Activated CD4-positive, CD25-positive, alpha-beta regulatory T cell (primary cell): ENCODE measurements at regions not wholly inside any gene's neighbourhood (a gene's known extent, or its start where the extent isn't known, plus 50 kb on each side); places are given as distances from the start of the nearest gene placed in this dataset.
"Not testable (repeated sequence)": the region's sequence is repeated elsewhere in the genome, so short reads cannot be mapped to it uniquely, and the experiment has no call there.

Experiments
- DNase-seq, 4 experiments: peaks; one replicate each; lab custom pipeline; 2025; lab: John Stamatoyannopoulos, UW

DNA sequence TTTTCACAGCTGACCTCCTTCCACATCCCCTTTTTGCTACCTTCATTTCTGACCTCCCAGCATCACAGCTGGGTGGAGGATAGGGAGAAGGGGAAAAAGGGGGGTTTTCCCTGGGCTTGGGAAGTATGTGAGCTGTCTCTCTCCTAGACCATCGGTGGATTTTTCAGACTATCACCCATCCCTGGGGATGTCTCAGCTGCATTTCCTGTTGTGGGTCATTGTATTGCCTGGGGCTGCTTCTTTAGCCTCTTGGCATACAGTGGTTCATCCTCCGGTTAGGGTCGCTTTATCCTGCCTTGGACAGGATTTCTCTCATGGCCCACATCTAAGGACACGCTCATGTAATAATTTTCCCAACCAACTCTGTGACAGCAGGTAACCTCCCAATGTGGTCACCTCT is 142.5 kb upstream of the ARG1 start:
- DNase-seq, result no peak

DNA sequence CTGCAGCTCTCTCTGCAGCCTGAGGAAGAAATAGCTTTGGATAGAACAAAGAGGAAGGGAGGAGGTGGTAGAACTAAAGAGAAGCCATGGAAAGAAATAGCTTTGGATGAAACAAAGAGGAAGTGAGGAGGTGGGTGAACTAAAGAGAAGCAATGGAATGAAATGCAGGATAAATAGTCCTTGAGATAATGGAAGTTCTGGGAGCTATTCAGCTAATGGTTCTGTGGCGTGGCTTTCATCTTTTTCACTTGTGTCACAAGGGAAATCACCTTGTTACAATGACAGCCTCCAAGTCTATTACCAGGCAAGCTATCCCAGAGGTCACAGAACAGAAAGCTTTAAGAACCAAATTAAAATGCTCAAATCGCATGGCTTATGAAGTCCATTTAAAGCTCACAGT is 141.3 kb upstream of the ARG1 start:
- no peak for DNase-seq

DNA sequence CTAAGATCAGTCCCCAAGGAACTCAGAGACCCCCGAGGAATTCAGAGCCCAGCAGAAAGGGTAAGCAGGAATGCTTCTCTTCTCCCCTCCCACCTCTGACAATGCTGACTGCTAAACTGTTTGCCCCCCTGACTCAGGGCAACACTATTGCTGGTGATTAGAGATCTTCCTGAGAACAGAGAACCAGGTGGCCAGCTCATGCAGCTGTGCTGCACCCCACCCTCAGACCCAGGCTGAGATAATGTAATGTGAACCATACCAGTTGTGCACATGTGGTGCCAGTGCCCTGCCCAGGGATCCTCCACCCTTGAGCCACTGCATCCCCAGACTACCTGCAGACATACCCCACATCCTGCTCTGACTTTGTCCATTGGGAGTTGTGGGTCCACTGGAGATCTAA is 139.1 kb upstream of the ARG1 start:
- DNase-seq, result no peak

DNA sequence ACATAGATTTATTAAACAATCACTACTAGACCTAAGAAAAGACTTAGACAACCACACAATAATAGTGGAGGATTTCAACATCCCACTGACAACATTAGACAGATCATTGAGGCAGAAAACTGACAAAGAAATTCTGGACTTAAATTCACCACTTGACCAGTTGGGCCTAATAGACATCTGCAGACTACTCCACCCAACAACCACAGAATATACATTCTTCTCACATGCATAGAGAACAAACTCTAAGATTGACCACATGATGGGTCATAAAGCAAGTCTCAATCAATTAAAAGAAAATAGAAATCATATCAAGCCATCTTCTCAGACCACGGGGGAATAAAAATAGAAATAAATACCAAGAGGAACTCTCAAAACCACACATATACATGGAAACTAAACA is 136.7 kb upstream of the ARG1 start:
- no peak for DNase-seq

DNA sequence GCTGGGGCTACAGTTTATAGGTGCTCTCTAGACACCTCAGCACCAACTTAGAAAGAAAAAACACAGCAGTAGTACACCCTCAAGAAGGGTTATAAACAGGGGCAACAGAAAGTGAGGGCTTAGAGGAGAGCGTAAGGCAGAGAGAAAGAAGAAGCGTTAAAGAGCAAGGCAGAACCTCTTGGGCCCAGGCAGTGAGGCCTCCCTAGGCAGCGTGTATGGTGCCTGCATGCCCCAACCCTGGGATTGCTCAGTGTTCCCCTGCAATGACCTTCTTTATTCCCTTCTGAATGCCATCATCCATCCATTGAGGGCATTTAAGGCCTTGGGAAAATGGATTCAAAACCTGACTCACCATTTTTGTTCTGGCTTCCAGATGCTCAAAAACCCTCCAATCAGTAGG is 130.0 kb upstream of the ARG1 start:
- DNase-seq, result no peak

DNA sequence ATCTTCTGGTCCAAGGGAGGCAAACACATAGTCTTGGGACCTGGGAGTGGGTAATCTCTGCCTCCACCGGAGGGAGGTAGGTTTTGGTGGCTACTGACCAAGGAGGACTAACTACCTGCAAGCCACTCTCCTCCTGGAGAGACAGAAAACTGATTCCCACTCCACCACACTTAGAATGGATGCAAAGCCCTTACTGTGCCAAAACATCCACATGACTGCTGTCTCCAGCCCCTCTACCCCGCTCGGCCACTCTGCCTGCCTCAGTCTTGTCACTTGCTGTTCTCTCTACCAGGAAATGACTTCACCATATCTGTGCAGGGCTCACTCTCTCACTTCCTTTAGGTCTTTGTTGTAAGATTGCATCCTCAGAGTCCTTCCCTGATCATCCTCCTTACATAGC is 129.5 kb upstream of the ARG1 start:
- peak in 1 of 4 experiments; percentile 6 for DNase-seq

DNA sequence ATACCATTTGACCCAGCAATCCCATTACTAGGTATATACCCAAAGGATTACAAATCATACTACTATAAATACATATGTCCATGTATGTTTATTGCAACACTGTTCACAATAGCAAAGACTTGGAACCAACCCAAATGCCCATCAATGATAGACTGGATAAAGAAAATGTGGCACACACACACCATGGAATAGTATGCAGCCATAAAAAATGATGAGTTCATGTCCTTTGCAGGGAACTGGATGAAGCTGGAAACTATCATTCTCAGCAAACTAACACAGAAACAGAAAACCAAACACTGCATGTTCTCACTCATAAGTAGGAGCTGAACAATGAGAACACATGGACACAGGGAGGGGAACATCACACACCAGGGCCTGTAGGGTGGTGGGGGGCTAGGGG is 127.7 kb upstream of the ARG1 start:
- DNase-seq, result not testable (repeated sequence)

DNA sequence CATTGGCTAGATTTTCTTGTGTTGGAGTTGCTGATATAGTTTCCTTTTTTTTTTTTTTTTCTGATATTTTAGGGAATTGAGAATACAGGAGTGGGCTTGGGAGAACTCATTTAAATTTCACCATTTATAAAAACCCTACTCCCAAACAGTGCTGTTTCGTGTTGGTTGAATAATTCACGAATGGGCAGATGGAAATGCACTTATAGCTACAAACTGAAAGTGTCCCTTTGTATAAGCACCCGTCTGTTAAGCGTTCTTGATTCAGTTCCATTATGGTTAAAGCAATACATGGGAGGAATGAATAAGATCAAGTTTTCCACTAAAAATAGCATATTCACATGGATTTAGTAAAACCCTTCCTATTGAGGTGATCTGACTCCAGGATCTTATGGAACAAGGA is 122.2 kb upstream of the ARG1 start:
- DNase-seq, result no peak

DNA sequence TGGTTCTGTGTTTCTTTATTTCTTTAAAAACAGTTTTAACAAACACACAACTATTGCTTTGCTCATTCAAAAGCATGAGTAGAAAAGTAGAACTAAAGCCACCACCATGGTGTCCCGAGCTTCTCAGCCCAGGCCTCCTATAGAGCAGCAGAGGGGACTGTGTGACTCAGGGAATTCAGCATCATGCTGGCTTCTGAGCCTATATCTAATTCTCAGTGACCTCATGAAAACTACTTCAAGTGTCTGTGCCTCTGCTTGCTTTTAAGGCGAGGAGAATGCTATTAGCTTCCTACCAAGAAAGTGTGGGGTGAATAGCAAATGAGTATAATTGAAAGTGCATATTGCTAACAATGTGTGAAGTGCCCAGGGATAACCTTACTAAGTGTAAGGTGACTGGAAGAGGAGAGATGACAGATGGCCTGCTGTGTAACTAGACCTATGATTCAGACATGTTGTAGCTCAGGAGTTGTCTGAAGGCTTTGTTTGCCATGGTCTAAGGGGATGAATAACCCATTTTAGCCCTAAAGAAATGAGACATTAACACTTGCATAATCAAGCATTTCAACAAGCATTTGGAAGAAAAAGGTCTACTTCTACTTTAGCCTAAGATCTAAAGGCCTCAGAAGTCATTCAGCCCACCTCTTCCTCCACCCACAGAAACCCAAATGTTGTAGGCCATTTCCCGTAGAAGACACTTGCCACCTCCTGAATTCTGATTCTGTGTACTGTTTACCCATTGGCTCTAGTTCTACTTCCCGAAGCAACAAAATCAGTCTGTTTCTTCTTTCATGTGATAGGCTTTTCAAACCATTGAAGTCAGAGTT is 121.5 kb upstream of the ARG1 start:
- DNase-seq, result no peak

DNA sequence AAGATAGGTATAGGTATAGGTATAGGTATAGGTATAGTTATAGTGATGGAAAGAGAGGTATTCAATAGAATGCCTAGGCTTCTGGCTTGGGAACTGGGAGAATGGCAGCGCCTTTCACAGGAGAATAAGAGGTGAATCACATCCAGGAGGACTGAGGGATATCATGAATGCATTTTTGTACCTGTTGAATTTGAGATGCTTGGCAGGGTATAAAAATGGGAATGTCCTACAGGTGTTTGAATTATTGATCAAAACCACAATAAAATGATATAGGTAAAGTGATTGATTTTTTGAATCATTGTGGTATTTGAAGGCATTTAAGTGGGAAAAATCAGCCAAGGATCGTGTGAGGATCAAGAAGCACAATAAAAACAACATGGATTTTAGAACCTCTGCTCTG is 119.2 kb upstream of the ARG1 start:
- DNase-seq, result no peak

DNA sequence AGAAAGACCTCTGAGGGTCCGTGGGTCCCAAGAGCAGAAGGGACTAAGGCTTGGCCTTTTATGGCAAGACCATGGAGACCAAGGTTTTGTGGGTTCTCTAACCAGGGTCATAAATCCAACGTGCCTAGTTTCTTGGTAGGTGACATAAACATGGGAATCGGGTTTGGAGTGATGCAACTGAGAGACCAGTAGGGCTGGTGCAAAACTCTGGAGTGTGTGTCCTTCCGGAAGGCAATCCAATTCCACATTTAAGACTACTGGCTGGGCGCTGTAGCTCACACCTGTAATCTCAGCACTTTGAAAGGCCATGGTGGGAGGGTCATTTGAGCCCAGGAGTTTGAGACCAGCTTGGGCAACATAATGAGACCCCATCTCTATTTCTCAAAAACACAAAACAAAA is 116.5 kb upstream of the ARG1 start:
- DNase-seq, result no peak

DNA sequence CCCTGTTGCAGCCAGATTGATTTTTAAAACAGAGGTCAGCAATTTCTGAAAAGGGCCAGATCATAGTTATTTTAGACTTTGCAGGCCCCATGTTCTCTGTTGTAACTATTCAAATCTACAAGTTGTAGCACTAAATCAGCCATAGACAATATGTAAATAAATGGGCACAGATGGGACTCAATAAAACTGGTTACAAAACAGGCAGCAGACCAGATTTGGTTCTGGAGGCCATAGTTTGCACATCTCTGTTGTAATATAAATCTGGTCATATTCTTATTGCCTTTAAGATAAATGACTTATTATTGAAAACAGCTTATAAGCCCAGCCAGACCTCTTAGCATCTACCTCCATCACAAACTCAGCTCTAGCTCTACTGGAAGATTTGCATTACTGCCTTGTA is 114.0 kb upstream of the ARG1 start:
- DNase-seq, result no peak

DNA sequence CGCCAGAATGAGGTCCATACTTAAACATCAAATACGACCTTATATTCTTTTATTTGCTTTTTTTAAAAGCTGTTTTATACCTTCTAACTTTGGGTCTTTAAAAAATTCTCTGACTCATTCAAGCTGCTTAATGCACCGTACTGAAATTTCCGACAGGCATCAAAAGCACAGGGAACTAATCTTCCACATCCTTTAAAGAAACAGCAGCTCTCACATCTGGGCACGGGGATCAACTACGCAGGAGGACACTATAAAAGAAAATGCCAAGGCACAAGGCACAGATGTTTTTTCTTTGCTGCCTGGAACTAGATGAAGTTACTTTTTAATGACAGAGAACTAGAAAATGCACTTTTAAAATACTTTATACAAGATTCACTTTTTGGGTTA is 112.4 kb upstream of the ARG1 start:
- no peak for DNase-seq

DNA sequence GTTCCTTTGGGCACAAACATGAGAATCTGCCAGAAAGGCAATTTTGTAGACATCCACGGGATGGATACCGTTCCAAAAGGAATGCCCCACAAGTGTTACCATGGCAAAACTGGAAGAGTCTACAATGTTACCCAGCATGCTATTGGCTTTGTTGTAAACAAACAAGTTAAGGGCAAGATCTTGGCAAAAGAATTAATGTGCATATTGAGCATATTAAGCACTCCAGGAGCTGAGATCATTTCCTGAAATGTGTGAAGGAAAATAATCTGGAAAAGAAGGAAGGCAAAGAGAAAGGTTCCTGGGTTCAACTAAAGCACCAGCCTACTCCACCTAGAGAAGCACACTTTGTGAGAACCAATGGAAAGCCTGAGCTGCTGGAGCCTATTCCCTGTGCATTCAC is 103.9 kb upstream of the ARG1 start:
- no peak for DNase-seq

DNA sequence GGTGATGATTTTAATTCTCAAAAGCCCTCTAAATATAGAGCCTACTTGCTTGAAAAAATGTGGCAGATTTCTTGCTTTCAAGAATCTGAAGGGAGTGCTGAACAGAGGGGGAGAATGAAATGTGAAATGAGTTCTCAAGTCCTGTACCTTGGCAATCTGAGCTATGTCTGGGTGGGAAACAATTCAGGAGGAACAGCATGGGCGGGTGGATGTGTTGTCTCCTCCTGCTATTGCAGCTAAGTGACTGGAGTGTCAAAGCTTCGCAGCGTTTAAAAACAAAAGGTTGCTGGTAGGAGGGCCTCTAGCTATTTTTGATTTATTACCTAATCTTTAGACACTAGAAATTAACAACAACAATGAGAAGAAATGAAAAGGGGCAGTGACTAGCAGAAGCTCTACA is 102.5 kb upstream of the ARG1 start:
- DNase-seq, result no peak

DNA sequence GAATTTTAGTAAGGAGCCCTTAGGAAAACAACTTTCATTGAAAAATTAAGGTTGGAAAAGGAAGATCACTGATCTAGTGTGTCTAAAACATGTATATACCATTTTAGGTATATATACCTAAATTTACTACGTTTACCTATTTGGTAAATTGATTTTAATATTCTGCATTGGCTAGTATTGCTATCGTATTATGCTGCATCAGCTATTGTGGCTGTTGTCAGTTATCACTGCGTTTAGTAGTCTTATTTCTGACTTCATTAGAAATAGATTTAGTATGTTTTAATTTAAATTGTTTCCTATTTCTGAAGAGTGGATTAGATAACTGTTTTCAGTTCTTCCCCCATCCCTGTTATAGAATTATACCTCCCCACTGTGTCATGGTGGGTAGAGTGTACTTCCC is 101.7 kb upstream of the ARG1 start:
- DNase-seq, result no peak

DNA sequence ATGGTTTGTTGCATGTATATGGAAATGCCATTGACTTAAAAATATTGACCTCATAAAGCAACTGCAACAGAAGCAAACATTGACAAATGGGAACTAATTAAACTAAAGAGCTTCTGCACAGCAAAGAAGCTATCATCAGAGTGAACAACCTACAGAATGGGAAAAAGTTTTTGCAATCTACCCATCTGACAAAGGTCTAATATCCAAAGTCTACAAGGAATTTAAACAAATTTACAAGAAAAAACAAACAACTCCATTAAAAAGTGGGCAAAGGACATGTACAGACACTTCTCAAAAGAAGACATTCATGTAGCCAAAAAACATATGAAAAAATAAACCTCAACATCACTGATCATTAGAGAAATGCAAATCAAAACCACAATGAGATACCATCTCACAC is 99.7 kb upstream of the ARG1 start:
- DNase-seq, result not testable (repeated sequence)

DNA sequence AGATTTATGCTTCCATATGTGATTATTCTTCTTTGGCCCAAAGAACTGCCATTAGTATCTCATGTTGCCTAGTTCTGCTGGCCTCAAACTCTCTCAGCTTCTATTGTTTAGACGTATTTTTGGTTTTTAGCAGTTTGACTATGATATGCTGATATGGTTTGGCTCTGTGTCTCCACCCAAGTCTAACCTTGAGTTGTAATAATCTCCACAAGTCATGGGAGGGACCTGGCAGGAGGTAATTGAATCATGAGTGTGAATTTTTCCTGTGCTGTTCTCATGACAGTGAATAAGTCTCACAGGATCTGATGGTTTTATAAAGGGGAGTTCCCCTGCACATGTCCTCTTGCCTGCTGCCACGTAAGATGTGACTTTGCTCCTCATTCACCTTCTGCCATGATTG is 96.7 kb upstream of the ARG1 start:
- DNase-seq, result no peak

DNA sequence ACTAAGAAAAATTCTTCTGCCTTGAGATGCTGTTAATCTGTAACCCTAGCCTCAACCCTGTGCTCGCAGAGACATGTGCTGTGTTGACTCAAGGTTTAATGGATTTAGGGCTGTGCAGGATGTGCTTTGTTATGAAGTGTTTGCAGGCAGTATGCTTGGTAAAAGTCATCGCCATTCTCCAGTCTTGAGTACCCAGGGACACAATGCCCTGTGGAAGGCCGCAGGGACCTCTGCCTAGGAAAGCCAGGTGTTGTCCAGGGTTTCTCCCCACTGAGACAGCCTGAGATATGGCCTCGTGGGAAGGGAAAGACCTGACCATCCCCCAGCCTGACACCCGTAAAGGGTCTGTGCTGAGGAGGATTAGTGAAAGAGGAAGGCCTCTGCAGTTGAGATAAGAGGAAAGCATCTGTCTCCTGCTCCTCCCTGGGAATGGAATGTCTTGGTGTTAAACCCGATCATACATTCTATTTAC is 94.2 kb upstream of the ARG1 start:
- DNase-seq, result not testable (repeated sequence)

DNA sequence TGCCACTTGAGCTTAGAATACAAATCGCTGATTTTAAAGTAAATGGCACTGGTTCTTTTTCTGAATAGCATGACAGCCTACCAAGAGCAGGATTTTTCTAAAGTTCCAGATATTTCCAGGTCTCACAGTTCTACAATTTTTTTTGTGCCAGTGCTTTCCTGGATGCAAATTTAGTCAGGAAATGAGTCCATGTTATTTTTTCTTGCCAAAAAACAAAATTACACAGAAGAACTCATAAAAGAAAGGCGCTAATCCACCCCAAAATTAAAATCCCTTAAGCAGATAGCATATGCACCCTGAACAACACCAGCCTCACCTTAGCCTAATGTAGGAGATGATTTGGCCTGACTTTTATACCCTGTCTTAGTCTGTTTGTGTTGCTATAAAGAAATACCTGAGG is 86.4 kb upstream of the ARG1 start:
- no peak for DNase-seq

DNA sequence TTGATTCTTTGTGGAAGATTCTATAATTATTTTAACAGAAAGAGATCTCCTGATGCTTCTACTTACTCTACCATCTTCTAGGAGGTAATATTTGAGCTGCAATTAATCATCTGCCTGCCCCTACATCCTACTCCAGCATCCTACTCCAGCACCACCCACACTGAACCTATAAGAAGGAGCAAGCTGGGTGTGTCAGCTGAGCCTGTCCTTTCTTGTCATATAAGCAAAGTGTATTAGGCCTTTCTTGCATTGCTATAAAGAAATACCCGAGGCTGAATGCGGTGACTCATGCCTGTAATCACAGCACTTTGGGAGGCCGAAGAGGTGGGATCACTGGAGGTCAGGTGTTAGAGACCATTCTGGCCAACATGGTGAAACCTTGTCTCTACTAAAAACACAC is 84.2 kb upstream of the ARG1 start:
- no peak for DNase-seq

DNA sequence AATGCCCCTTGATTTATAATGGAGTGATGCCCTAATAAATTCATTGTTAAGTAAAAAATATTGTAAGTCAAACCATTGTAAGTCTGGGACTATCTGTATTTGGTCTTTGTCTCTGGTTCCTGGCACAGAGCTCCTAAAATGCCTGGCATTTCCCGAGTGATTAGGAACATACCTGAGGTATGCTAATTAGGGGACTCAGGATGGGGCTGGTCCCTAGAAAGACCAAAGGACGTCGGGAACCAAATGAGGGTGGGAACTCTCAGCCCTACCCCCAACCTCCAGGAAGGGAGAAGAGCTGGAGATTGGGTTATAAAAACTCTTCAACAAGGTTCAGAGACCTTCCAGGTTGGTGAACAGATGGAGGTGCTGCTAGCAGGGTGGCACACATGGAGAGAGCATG is 82.6 kb upstream of the ARG1 start:
- no peak for DNase-seq

DNA sequence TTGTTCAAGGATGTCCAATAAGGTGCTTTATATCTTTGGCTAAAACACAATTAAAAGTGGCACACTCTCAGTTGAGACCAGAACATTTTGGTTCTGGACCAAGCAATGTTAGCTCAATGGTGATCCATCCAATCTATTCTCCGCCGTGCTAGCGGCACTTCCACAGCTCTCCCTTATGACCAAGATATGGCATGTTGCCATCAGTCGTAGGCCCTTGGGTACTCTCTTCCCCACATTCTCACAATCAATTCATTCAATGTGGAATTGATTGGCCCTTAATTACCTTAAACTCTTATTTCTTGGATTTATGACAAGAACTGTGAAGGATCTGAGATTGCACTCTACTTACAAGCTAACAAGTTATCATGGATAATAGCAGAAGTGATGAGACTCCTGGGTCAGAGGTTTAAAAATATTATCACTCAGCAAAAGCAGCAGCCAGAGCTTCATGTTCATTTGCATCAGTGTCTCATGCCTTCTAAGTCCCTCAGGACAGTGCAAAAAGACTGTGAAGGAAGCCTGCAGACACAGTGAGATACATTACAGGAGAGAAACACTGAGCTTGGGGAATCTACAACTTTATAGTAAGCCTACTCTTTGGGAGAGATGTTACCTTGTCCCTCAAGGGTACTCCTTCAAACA is 80.0 kb upstream of the ARG1 start:
- DNase-seq, result no peak

DNA sequence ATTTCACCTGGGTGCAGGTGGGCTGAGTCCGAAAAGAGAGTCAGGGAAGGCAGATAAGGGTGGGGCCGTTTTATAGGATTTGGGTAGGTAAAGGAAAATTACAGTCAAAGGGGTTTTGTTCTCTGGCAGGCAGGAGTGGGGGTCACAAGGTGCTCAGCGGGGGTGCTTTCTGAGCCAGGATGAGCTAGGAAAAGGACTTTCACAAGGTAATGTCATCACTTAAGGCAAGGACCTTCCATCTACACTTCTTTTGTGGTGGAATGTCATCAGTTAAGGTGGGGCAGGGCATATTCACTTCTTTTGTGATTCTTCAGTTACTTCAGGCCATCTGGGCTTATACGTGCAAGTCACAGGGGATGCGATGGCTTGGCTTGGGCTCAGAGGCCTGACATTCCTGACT is 68.6 kb upstream of the ARG1 start:
- not testable (repeated sequence) for DNase-seq
